GM11168 (cell line): ENCODE measurements at regions not wholly inside any gene's neighbourhood (a gene's known extent, or its start where the extent isn't known, plus 50 kb on each side); places are given as distances from the start of the nearest gene placed in this dataset.

ENCODE experiments used
- in situ Hi-C: fragments of 300-500 bp; cut with MboI; formaldehyde crosslinking; loops from one replicate; pipeline ENCODE4 v1.12.0; 2022; ENCODE audit warnings: low sequenced_read_pairs; ENCODE audit not compliant: unreplicated experiment

- in situ Hi-C loops: no loop called here
Observed at GRCh38 chr7:86918245-86918644, 141.2 kb downstream of the ELAPOR2 start.

GRCh38 chr7:86916277-86916825, 143.1 kb downstream of the ELAPOR2 start:
- in situ Hi-C loops: no loop called here

- in situ Hi-C loops: no loop called here
Observed at GRCh38 chr7:86914551-86914950, 144.9 kb downstream of the ELAPOR2 start.
